HepG2 (cell line): ENCODE measurements at regions not wholly inside any gene's neighbourhood (a gene's known extent, or its start where the extent isn't known, plus 50 kb on each side); places are given as distances from the start of the nearest gene placed in this dataset.

Experiments used
- POLR2A ChIP-seq, 2 experiments: IDR thresholded peaks; 2 replicates each; pipeline ENCODE4 v1.6.1; 2011; ENCODE audit warnings: low read depth in 2 of 2, low read length in 2 of 2, mild to moderate bottlenecking in 1 of 2, moderate library complexity in 1 of 2; ENCODE audit not compliant: insufficient read depth in 1 of 2
- REXO4 ChIP-seq: sonication (generic); formaldehyde crosslinking; IDR thresholded peaks from 2 replicates; pipeline ENCODE4 v1.8.0; 2022; ENCODE audit warnings: missing genetic modification reagents, mild to moderate bottlenecking, borderline replicate concordance
- TAF1 ChIP-seq: sonication (generic); formaldehyde crosslinking; IDR thresholded peaks from 2 replicates; pipeline ENCODE4 v1.4.0; 2020; ENCODE audit warnings: missing genetic modification reagents
- ZBTB4 ChIP-seq: sonication (generic); formaldehyde crosslinking; IDR thresholded peaks from 2 replicates; pipeline ENCODE4 v1.4.0; 2020; ENCODE audit warnings: missing genetic modification reagents, mild to moderate bottlenecking, borderline replicate concordance
- ZFP36 ChIP-seq: fragments of 150-350 bp; IDR thresholded peaks from 2 replicates; pipeline ENCODE4 v1.6.1; 2018; ENCODE audit warnings: borderline replicate concordance, low read length, low read depth; ENCODE audit not compliant: partially characterized antibody
- ZKSCAN8 ChIP-seq: IDR thresholded peaks from 2 replicates; pipeline ENCODE4 v1.6.1; 2016; ENCODE audit warnings: borderline replicate concordance, missing genetic modification reagents, missing compliant biosample characterization
- ZNF225 ChIP-seq: sonication (generic); formaldehyde crosslinking; IDR thresholded peaks from 2 replicates; pipeline ENCODE4 v1.4.0; 2020; ENCODE audit warnings: mild to moderate bottlenecking, missing genetic modification reagents
- TF ChIP-seq, protein P1 (sequence below), 2 experiments: IDR thresholded peaks; 2 replicates each; pipeline ENCODE4 v1.6.1; 2011 to 2012; ENCODE audit warnings: low read length in 2 of 2, borderline replicate concordance in 1 of 2, low read depth in 1 of 2, mild to moderate bottlenecking in 1 of 2, moderate library complexity in 1 of 2

DNA sequence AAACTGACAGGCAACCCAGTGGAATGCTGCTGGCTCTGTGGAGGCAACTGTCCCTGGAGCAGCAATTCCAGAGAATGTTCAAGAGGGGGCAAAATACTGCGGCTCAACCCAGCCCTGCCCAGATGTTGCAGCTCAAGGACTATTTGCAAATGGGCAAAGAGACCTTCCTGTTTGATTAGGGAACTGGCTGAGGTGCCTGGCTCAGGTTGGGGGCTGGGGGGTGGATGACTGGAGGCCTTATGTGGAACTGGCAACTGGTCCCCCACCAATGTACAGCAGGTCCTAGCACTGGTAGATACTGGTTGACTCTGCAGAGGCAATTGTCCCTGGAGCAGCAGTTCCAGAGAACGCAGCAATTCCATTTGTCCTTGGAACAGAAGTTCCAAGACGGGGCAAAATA, 302.5 kb downstream of the ZPLD1 start:
- TF ChIP-seq, protein P1, sequence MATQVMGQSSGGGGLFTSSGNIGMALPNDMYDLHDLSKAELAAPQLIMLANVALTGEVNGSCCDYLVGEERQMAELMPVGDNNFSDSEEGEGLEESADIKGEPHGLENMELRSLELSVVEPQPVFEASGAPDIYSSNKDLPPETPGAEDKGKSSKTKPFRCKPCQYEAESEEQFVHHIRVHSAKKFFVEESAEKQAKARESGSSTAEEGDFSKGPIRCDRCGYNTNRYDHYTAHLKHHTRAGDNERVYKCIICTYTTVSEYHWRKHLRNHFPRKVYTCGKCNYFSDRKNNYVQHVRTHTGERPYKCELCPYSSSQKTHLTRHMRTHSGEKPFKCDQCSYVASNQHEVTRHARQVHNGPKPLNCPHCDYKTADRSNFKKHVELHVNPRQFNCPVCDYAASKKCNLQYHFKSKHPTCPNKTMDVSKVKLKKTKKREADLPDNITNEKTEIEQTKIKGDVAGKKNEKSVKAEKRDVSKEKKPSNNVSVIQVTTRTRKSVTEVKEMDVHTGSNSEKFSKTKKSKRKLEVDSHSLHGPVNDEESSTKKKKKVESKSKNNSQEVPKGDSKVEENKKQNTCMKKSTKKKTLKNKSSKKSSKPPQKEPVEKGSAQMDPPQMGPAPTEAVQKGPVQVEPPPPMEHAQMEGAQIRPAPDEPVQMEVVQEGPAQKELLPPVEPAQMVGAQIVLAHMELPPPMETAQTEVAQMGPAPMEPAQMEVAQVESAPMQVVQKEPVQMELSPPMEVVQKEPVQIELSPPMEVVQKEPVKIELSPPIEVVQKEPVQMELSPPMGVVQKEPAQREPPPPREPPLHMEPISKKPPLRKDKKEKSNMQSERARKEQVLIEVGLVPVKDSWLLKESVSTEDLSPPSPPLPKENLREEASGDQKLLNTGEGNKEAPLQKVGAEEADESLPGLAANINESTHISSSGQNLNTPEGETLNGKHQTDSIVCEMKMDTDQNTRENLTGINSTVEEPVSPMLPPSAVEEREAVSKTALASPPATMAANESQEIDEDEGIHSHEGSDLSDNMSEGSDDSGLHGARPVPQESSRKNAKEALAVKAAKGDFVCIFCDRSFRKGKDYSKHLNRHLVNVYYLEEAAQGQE (IDR thresholded peaks at IDR 0.05; ENCODE audit: borderline replicate concordance in 1 of 2, low read depth in 1 of 2, low read length in 2 of 2) = no peak
- TF ChIP-seq TAF1 (CRISPR knock-in tag) (no peak), ZKSCAN8 (no peak), ZNF225 (no peak), POLR2A (IDR thresholded peaks at IDR 0.05; ENCODE audit: insufficient read depth in 1 of 2, low read depth in 2 of 2, low read length in 2 of 2) (no peak), ZFP36 (no peak), REXO4 (CRISPR knock-in tag) (no peak), ZBTB4 (CRISPR knock-in tag) (no peak)
